PC-3 (cell line): ENCODE measurements at regions not wholly inside any gene's neighbourhood (a gene's known extent, or its start where the extent isn't known, plus 50 kb on each side); places are given as distances from the start of the nearest gene placed in this dataset.

Source experiments
- ATAC-seq: fragments of 200-7000 bp; cut with Tn5 transposase; 2 replicates; pipeline ENCODE4 v1.9.1; 2020; ENCODE audit warnings: mild to moderate bottlenecking, moderate library complexity
- BruUV-seq: library from RNA; stranded (reverse); fragments of 400-500 nt; replicated peaks from 2 replicates; lab custom pipeline; 2021; lab: Mats Ljungman, UMichigan
- CTCF ChIA-PET: fragments of 300-600 bp; sonication (Branson Sonifier 250); formaldehyde crosslinking; loops from one replicate; lab custom pipeline; 2022; ENCODE audit warnings: antibody characterized with exemption; lab: Charles Lee
- POLR2A ChIA-PET: fragments of 300-600 bp; sonication (Branson Sonifier 250); formaldehyde crosslinking; loops from one replicate; lab custom pipeline; 2022; ENCODE audit warnings: antibody characterized with exemption; ENCODE audit not compliant: unreplicated experiment; lab: Charles Lee
- DNase-seq: peaks from one replicate; pipeline ENCODE4 v3.0.0-alpha.2; 2015
- H2AFZ ChIP-seq: fragments of 300-600 bp; sonication (generic); 2 replicates; pipeline ENCODE4 v1.6.0; 2016; ENCODE audit warnings: antibody characterized with exemption, low read length
- H3F3A ChIP-seq: fragments of 300-600 bp; sonication (generic); one replicate; pipeline ENCODE4 v1.6.0; 2017; ENCODE audit warnings: antibody characterized with exemption, low read length, control low read depth, mild to moderate bottlenecking; ENCODE audit not compliant: unreplicated experiment
- H3K27ac ChIP-seq: fragments of 300-600 bp; sonication (generic); 2 replicates; pipeline ENCODE4 v1.5.1; 2016; ENCODE audit warnings: mild to moderate bottlenecking, low read length
- H3K27me3 ChIP-seq: fragments of 300-600 bp; sonication (generic); 2 replicates; pipeline ENCODE4 v1.6.1; 2016; ENCODE audit warnings: low read length, mixed read lengths
- H3K36me3 ChIP-seq: fragments of 300-600 bp; sonication (generic); 2 replicates; pipeline ENCODE4 v1.6.1; 2016; ENCODE audit warnings: low read depth, mixed run types, low read length, mixed read lengths
- H3K4me1 ChIP-seq: fragments of 300-600 bp; sonication (generic); 2 replicates; pipeline ENCODE4 v1.5.1; 2016; ENCODE audit warnings: low read length; ENCODE audit not compliant: insufficient read depth
- H3K4me2 ChIP-seq: fragments of 300-600 bp; sonication (generic); 2 replicates; pipeline ENCODE4 v1.6.0; 2016; ENCODE audit warnings: low read length
- H3K4me3 ChIP-seq: fragments of 300-600 bp; sonication (generic); 2 replicates; pipeline ENCODE4 v1.5.1; 2016; ENCODE audit warnings: mild to moderate bottlenecking, low read length, mixed read lengths
- H3K79me2 ChIP-seq: fragments of 300-600 bp; sonication (generic); 2 replicates; pipeline ENCODE4 v1.6.1; 2017; ENCODE audit warnings: low read length, mixed read lengths
- H3K9ac ChIP-seq: fragments of 300-600 bp; sonication (generic); 2 replicates; pipeline ENCODE4 v1.6.0; 2016; ENCODE audit warnings: mild to moderate bottlenecking, low read length
- H3K9me2 ChIP-seq: fragments of 300-600 bp; sonication (generic); replicated peaks from 2 replicates; pipeline ENCODE4 v1.6.1; 2016; ENCODE audit warnings: mixed run types, low read length, mixed read lengths
- H3K9me3 ChIP-seq: fragments of 300-600 bp; sonication (generic); 2 replicates; pipeline ENCODE4 v1.6.1; 2016; ENCODE audit warnings: low read length, mixed read lengths
- H4K20me1 ChIP-seq: fragments of 300-600 bp; sonication (generic); 2 replicates; pipeline ENCODE4 v1.6.1; 2016; ENCODE audit warnings: low read length, mixed read lengths
- EZH2 ChIP-seq: fragments of 300-600 bp; sonication (generic); IDR thresholded peaks from one replicate; pipeline ENCODE4 v1.6.1; 2017; ENCODE audit warnings: antibody characterized with exemption, mild to moderate bottlenecking, low read length; ENCODE audit not compliant: unreplicated experiment
- EZH2phosphoT487 ChIP-seq: fragments of 300-600 bp; sonication (generic); IDR thresholded peaks from 2 replicates; pipeline ENCODE4 v1.6.1; 2018; ENCODE audit warnings: mild to moderate bottlenecking, antibody characterized with exemption, low read length, borderline replicate concordance
- intact Hi-C: fragments of 100-400 bp; cut with micrococcal nuclease; formaldehyde crosslinking; loops from 2 replicates; pipeline ENCODE4 v1.9.0; 2023
- TF ChIP-seq, protein P1 (sequence below): fragments of 300-600 bp; sonication (generic); conservative IDR thresholded peaks from 2 replicates; pipeline ENCODE4 v1.5.1; 2017; ENCODE audit warnings: antibody characterized with exemption, low read depth, mild to moderate bottlenecking, low read length

DNA sequence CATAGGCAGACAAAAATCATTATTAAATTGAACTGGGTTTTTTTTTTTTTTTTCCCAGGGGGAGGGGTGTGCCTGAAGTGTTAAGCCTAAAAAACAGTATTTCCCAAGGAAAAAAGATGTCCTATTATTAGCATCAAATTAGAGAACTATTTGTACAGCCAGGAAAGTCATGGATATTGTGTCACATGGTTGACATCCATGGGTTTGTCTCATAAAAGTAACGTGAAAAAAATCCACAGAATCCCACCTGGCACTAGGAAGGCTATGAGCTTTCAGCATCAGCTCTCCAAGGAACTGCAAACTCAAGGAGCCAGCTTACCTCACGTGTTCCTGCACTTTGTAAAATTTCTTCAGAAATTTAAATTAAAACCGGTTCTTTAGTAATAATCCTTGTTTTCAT is 69.1 kb upstream of the EGLN3 start:
- Histone ChIP-seq H3K36me3 (no peaks in the 10 kb centered on the region), H3K4me3 (no peak overlapping the region), H3K27ac (no peak overlapping the region), H3K4me2 (no peak overlapping the region), H3K79me2 (no peaks in the 10 kb centered on the region), H3K27me3 (peaks cover 13% of the 10 kb centered on the region; the same call in 1 of the 2 replicates), H2AFZ (no peak overlapping the region), H3K9ac (no peak overlapping the region), H3K9me3 (no peaks in the 10 kb centered on the region), H3K4me1 (no peaks in the 10 kb centered on the region), H3F3A (no peaks in the 10 kb centered on the region), H3K9me2 (no peaks in the 10 kb centered on the region), H4K20me1 (no peaks in the 10 kb centered on the region)
- CTCF ChIA-PET, result no interaction called here
- TF ChIP-seq EZH2phosphoT487 (no peak), EZH2 (no peak)
- TF ChIP-seq, protein P1, sequence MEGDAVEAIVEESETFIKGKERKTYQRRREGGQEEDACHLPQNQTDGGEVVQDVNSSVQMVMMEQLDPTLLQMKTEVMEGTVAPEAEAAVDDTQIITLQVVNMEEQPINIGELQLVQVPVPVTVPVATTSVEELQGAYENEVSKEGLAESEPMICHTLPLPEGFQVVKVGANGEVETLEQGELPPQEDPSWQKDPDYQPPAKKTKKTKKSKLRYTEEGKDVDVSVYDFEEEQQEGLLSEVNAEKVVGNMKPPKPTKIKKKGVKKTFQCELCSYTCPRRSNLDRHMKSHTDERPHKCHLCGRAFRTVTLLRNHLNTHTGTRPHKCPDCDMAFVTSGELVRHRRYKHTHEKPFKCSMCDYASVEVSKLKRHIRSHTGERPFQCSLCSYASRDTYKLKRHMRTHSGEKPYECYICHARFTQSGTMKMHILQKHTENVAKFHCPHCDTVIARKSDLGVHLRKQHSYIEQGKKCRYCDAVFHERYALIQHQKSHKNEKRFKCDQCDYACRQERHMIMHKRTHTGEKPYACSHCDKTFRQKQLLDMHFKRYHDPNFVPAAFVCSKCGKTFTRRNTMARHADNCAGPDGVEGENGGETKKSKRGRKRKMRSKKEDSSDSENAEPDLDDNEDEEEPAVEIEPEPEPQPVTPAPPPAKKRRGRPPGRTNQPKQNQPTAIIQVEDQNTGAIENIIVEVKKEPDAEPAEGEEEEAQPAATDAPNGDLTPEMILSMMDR, result no peak
- DNase-seq (no peak), ATAC-seq (no peak)
- POLR2A ChIA-PET, result no interaction called here
- intact Hi-C loops, result no loop called here
- BruUV-seq, result no TSS peak

DNA sequence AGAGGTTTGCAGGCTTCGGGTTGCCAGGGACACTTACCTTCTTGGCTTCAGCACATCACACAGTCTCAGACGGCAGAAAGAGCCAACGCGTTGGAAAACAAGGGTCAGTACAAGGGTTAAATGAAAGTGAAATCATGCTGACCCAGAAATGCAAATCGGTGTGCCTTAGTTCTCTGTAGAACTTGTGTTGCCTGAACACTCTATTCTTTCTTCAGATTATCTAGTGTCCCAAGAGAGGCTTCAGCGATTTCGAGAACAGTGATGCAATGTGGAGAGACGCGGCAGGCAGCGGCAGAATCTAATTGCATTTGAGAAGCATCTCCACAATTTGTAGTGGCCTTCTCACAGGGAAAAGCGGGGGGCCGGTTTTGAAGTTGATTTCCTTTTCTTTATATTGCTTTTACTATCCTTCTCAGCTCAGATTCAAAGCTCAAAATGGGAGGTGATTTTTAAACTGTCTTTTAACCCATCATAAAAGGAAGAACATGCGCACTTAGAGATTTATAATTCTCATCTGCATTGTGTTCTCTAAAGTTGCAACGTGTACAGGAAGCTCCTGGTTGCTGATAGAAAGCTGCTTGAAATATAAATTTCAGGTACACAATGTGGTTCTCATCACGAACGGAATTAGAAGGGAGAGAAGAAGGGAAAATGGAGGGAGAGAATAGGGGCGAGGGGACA is 67.8 kb upstream of the EGLN3 start:
- H3K9ac ChIP-seq, result no peak overlapping the region
- ChIA-PET CTCF (no interaction called here), POLR2A (no interaction called here)
- no peak for DNase-seq
- H3K36me3 ChIP-seq, result no peaks in the 10 kb centered on the region
- H3F3A ChIP-seq, result no peaks in the 10 kb centered on the region
- BruUV-seq, result no TSS peak
- H3K9me2 ChIP-seq, result no peaks in the 10 kb centered on the region
- no peak overlapping the region for H2AFZ ChIP-seq
- no peaks in the 10 kb centered on the region for H3K4me1 ChIP-seq
- intact Hi-C loops, result no loop called here
- TF ChIP-seq EZH2phosphoT487 (no peak), EZH2 (no peak)
- TF ChIP-seq, protein P1, result no peak
- H4K20me1 ChIP-seq, result no peaks in the 10 kb centered on the region
- H3K4me2 ChIP-seq, result no peak overlapping the region
- no peak overlapping the region for H3K4me3 ChIP-seq
- H3K27ac ChIP-seq, result no peak overlapping the region
- no peaks in the 10 kb centered on the region for H3K9me3 ChIP-seq
- no peaks in the 10 kb centered on the region for H3K79me2 ChIP-seq
- no peak for ATAC-seq
- H3K27me3 ChIP-seq, result peaks cover 19% of the 10 kb centered on the region; the same call in 1 of the 2 replicates

DNA sequence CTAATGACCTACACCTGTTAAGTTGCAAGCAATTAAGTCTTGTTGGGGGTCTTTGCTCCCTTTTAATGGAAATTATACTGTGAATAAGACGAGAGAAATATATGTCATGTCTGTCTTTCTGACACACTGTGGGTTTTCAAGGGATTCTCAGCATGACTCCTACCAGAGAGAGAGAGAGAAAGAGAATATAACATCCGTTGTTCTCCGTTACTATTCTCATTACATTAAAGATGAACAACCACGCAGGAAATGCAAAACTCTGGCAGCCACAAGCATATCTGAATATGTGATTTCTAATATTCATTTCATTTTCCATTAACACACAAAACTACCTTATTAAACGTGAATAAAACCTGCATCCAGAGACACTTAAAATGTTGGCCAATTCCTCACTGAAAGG is 67.3 kb upstream of the EGLN3 start:
- no peak overlapping the region for H2AFZ ChIP-seq

More for the DNA sequence above, 67.3 kb upstream of the EGLN3 start:
- no peak overlapping the region for H3K4me2 ChIP-seq
- BruUV-seq, result no TSS peak
- no peak overlapping the region for H3K4me3 ChIP-seq
- H3K9me3 ChIP-seq, result no peaks in the 10 kb centered on the region
- no peaks in the 10 kb centered on the region for H4K20me1 ChIP-seq
- H3K27ac ChIP-seq, result no peak overlapping the region
- no peaks in the 10 kb centered on the region for H3F3A ChIP-seq
- ATAC-seq, result no peak
- ChIA-PET CTCF (no interaction called here), POLR2A (no interaction called here)
- TF ChIP-seq EZH2 (no peak), EZH2phosphoT487 (no peak)
- TF ChIP-seq, protein P1, result no peak
- H3K9ac ChIP-seq, result no peak overlapping the region
- no peaks in the 10 kb centered on the region for H3K79me2 ChIP-seq
- no peaks in the 10 kb centered on the region for H3K36me3 ChIP-seq
- H3K4me1 ChIP-seq, result no peaks in the 10 kb centered on the region
- no peak for DNase-seq
- H3K27me3 ChIP-seq, result peaks cover 25% of the 10 kb centered on the region; the same call in 1 of the 2 replicates
- intact Hi-C loops, result no loop called here
- no peaks in the 10 kb centered on the region for H3K9me2 ChIP-seq
